ENCODE measurements at regions not wholly inside any gene's neighbourhood (a gene's known extent, or its start where the extent isn't known, plus 50 kb on each side); places are given as distances from the start of the nearest gene placed in this dataset.

DNA sequence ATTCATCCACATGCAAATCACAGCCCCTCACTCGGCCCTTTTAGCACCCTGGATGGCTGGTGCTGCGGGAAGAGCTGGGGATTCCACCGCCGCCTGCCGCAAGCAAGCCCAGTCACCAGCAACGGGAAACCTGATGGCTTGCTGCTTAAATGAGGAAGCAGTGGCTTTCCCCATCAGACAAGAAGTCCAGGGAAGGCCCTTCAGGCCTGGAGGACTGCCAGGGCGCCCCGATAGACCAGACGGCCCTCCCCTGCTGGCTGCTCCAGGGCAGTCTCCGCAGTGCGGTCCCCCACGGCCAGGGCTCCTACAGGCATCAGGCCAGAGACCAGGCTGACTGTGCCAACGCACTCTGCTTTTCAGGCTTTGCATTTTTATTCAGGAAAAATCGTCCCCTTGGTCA lies 439.1 kb downstream of the EIPR1 start:
- TF ChIP-seq, protein P1, sequence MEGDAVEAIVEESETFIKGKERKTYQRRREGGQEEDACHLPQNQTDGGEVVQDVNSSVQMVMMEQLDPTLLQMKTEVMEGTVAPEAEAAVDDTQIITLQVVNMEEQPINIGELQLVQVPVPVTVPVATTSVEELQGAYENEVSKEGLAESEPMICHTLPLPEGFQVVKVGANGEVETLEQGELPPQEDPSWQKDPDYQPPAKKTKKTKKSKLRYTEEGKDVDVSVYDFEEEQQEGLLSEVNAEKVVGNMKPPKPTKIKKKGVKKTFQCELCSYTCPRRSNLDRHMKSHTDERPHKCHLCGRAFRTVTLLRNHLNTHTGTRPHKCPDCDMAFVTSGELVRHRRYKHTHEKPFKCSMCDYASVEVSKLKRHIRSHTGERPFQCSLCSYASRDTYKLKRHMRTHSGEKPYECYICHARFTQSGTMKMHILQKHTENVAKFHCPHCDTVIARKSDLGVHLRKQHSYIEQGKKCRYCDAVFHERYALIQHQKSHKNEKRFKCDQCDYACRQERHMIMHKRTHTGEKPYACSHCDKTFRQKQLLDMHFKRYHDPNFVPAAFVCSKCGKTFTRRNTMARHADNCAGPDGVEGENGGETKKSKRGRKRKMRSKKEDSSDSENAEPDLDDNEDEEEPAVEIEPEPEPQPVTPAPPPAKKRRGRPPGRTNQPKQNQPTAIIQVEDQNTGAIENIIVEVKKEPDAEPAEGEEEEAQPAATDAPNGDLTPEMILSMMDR (IDR thresholded peaks at IDR 0.05) = no peak
- TF ChIP-seq POLR2A (IDR thresholded peaks at IDR 0.05) = no peak

Measured in uterus (tissue), 2 donors.